ENCODE measurements at regions not wholly inside any gene's neighbourhood (a gene's known extent, or its start where the extent isn't known, plus 50 kb on each side); places are given as distances from the start of the nearest gene placed in this dataset.

DNA sequence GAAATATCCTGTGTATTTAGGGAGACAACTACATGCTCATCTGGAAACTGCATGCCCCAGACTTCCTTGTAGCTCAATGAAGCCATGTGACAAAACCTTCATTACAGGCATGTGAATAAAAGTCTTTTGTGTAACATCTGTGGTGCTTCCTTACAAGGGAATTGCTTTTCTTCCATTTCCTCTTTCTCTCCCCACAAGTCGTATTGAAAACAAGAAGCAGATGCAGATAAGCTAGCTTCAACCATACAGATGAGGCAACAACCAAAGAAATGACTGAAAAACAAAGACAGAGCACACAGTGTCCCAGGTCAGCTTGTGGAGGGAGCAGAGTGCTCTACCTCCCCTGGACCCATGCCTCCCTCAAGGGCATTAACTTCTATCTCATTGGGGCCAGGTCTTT, 115.8 kb upstream of the INPP4B start:
- H3K27me3 ChIP-seq (ENCODE audit: control insufficient read depth, insufficient read depth, low read length, poor library complexity, severe bottlenecking) = no peaks in the 10 kb centered on the region
- no peaks in the 10 kb centered on the region for H3K4me1 ChIP-seq (ENCODE audit: control insufficient read depth, insufficient read depth, low read length)
- H3K9ac ChIP-seq (ENCODE audit: extremely low read depth, low read length, poor library complexity, severe bottlenecking) = no peak overlapping the region
- H3K27ac ChIP-seq (ENCODE audit: low read depth, low read length) = no peak overlapping the region
- no peaks in the 10 kb centered on the region for H3K36me3 ChIP-seq (ENCODE audit: control insufficient read depth, insufficient read depth, low read length)
- peaks cover 11% of the 10 kb centered on the region for H3K9me3 ChIP-seq (ENCODE audit: control insufficient read depth, low read length)
- H3K27ac Mint-ChIP-seq = no peak overlapping the region
- H3K9me3 Mint-ChIP-seq = peaks cover 17% of the 10 kb centered on the region
- H3K36me3 Mint-ChIP-seq (ENCODE audit: low read depth) = peaks cover 3% of the 10 kb centered on the region
- 72% methylated on average over 1 of the region's 1 CpG; no CpG with 5 or more reads in 1 of the 2 experiments for WGBS, 2 experiments (ENCODE audit: insufficient coverage in 1 of 2, insufficient read length in 1 of 2)
- H3K27me3 Mint-ChIP-seq (ENCODE audit: insufficient read depth) = no peaks in the 10 kb centered on the region
- no peak for DNase-seq
- H3K4me3 Mint-ChIP-seq = no peak overlapping the region
- TF ChIP-seq CTCF (conservative IDR thresholded peaks at IDR 0.05) = no peak
- H3K4me3 ChIP-seq (ENCODE audit: low read length) = no peak overlapping the region
- no peaks in the 10 kb centered on the region for H3K4me1 Mint-ChIP-seq

- Histone ChIP-seq H3K27me3 (ENCODE audit: control insufficient read depth, insufficient read depth, low read length, poor library complexity, severe bottlenecking) (peaks cover 15% of the 10 kb centered on the region), H3K9me3 (ENCODE audit: control insufficient read depth, low read length) (no peaks in the 10 kb centered on the region), H3K36me3 (ENCODE audit: control insufficient read depth, insufficient read depth, low read length) (no peaks in the 10 kb centered on the region), H3K27ac (ENCODE audit: low read depth, low read length) (no peak overlapping the region), H3K4me1 (ENCODE audit: control insufficient read depth, insufficient read depth, low read length) (peaks cover 3% of the 10 kb centered on the region), H3K4me3 (ENCODE audit: low read length) (no peak overlapping the region), H3K9ac (ENCODE audit: extremely low read depth, low read length, poor library complexity, severe bottlenecking) (no peak overlapping the region)
- Mint-ChIP-seq H3K4me3 (no peak overlapping the region), H3K4me1 (peaks cover 10% of the 10 kb centered on the region), H3K27ac (no peak overlapping the region), H3K27me3 (ENCODE audit: insufficient read depth) (no peaks in the 10 kb centered on the region), H3K36me3 (ENCODE audit: low read depth) (no peaks in the 10 kb centered on the region), H3K9me3 (no peaks in the 10 kb centered on the region)
- TF ChIP-seq CTCF (conservative IDR thresholded peaks at IDR 0.05) = no peak
- DNase-seq = no peak
Measured at GRCh38 chr4:142974328-142974727, 128.2 kb upstream of the INPP4B start.

DNA sequence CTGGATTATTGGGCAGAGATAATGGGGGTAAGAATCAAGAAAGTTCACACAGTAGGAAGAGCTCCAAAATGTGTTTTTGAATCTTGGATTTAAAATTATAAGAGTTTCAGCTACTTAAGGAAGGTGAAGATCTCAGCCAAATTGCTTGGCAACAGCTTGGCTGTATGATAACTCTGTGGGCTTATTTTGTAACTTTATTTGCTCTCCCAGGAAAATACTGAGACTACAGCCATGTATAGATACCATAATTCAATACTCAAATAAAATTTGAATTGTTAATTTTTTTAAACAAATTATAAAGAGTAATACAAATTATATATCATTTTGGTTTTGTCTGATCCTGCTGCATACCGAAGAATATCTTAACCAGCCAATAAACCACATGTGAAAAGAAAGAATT, 129.5 kb upstream of the INPP4B start:
- Mint-ChIP-seq H3K9me3 (no peaks in the 10 kb centered on the region), H3K36me3 (ENCODE audit: low read depth) (no peaks in the 10 kb centered on the region), H3K4me1 (peaks cover 10% of the 10 kb centered on the region), H3K27ac (no peak overlapping the region), H3K27me3 (ENCODE audit: insufficient read depth) (no peaks in the 10 kb centered on the region), H3K4me3 (no peak overlapping the region)
- WGBS, 2 experiments (ENCODE audit: insufficient coverage in 1 of 2, insufficient read length in 1 of 2) = no CpG with 5 or more reads among the region's 1 CpG
- Histone ChIP-seq H3K9me3 (ENCODE audit: control insufficient read depth, low read length) (no peaks in the 10 kb centered on the region), H3K36me3 (ENCODE audit: control insufficient read depth, insufficient read depth, low read length) (no peaks in the 10 kb centered on the region), H3K9ac (ENCODE audit: extremely low read depth, low read length, poor library complexity, severe bottlenecking) (no peak overlapping the region), H3K27ac (ENCODE audit: low read depth, low read length) (no peak overlapping the region), H3K27me3 (ENCODE audit: control insufficient read depth, insufficient read depth, low read length, poor library complexity, severe bottlenecking) (peaks cover 15% of the 10 kb centered on the region), H3K4me3 (ENCODE audit: low read length) (no peak overlapping the region), H3K4me1 (ENCODE audit: control insufficient read depth, insufficient read depth, low read length) (peaks cover 3% of the 10 kb centered on the region)
- TF ChIP-seq CTCF (conservative IDR thresholded peaks at IDR 0.05) = no peak
- DNase-seq = no peak
